ENCODE measurements at regions not wholly inside any gene's neighbourhood (a gene's known extent, or its start where the extent isn't known, plus 50 kb on each side); places are given as distances from the start of the nearest gene placed in this dataset.

- no peak for DNase-seq (ENCODE audit: low read depth)
- no peak overlapping the region for H3K4me3 ChIP-seq (ENCODE audit: low read length)
- no peak for TF ChIP-seq CTCF (conservative IDR thresholded peaks at IDR 0.05; ENCODE audit: low read length)
Observed at GRCh38 chr12:53803194-53803593, 51.4 kb upstream of the CISTR start.

DNA sequence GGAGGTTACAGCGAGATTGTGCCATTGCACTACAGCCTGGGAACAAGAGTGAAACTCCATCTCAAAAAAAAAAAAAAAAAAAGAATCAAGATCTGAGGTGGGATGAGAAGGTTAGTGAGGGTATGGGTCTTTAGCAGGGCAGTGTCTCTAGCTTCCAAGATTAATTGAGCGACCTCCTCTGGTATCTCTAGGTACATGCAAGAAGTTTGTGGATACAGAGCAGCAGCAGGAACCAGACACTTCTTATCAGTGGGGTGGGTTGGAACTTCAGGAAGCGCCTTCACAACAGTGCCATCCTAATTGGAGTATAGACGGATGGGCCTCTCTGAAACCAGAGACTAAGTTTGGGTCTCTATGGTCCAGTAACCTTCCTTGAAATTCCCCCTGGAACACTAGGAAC is 51.9 kb upstream of the CISTR start:
- H3K4me3 ChIP-seq (ENCODE audit: low read length): no peak overlapping the region
- DNase-seq (ENCODE audit: low read depth): no peak
- no peak for TF ChIP-seq CTCF (conservative IDR thresholded peaks at IDR 0.05; ENCODE audit: low read length)

GRCh38 chr12:53804429-53804828 is 52.6 kb upstream of the CISTR start:
- H3K4me3 ChIP-seq (ENCODE audit: low read length): no peak overlapping the region
- DNase-seq (ENCODE audit: low read depth): no peak
- TF ChIP-seq CTCF (conservative IDR thresholded peaks at IDR 0.05; ENCODE audit: low read length): no peak

GRCh38 chr12:53805067-53805466 is 53.3 kb upstream of the CISTR start:
- H3K4me3 ChIP-seq (ENCODE audit: low read length): no peak overlapping the region
- DNase-seq (ENCODE audit: low read depth): no peak
- no peak for TF ChIP-seq CTCF (conservative IDR thresholded peaks at IDR 0.05; ENCODE audit: low read length)

DNA sequence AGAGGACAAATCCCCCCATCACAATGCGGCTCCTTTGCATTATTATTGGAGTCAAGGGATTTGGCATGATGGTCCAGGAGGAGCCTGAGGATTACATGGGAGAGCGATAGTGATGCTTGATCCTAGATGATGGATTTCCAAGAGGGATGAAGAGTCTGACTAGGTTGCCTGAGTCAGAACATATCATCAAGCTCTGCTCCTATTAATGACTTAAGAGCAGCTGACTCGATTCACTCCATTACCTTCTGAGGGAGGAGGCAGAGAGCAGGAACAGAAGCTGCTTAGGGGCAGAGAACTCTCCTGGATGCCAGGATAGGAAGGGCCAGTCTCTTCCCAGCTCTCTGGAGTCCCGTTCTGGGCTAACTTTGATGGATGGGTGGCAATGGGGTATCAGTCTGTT is 54.0 kb upstream of the CISTR start:
- H3K4me3 ChIP-seq (ENCODE audit: low read length): no peak overlapping the region
- DNase-seq (ENCODE audit: low read depth): no peak
- no peak for TF ChIP-seq CTCF (conservative IDR thresholded peaks at IDR 0.05; ENCODE audit: low read length)

- no peak for TF ChIP-seq CTCF (conservative IDR thresholded peaks at IDR 0.05; ENCODE audit: low read length)
- no peak overlapping the region for H3K4me3 ChIP-seq (ENCODE audit: low read length)
- no peak for DNase-seq (ENCODE audit: low read depth)
Observed at GRCh38 chr12:53806721-53807120, 54.9 kb upstream of the CISTR start.

DNA sequence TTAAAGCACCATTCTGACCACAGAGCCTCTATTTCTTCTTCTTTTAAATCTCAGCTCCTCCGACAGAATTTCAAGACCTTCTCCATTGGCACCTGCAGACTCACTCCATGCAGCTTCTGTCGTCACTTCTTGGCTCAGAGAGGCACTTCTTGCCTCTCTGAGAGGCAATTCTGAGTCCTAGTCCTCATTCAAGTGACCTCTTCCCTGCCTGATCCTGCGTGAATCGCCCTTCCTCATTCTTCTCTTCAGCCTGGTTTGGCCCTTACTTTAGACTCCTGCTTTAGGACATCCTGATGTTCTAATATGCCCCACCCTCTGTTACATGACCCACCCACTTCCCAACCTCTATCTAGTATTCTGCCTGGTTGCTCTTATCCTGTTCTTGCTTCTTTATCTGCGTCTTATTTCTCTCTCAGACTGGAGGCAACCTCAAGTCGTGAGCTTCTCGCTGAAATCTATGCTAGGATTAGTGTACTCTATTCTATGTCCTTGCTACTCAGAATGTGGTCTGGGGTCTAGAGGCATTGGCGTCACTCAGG is 55.6 kb upstream of the CISTR start:
- no peak overlapping the region for H3K4me3 ChIP-seq (ENCODE audit: low read length)
- TF ChIP-seq CTCF (conservative IDR thresholded peaks at IDR 0.05; ENCODE audit: low read length): no peak
- DNase-seq (ENCODE audit: low read depth): no peak
